Trophoblast cell (in vitro differentiated cells and primary cell): ENCODE measurements at regions not wholly inside any gene's neighbourhood (a gene's known extent, or its start where the extent isn't known, plus 50 kb on each side); places are given as distances from the start of the nearest gene placed in this dataset.

ENCODE experiments used
- DNase-seq, 2 donors: peaks; one replicate each; pipeline ENCODE4 v3.0.0-alpha.2; 2016
- H2AFZ ChIP-seq: 2 replicates; pipeline ENCODE4 v1.6.1; 2013; ENCODE audit warnings: low read length, moderate library complexity, mild to moderate bottlenecking; ENCODE audit not compliant: insufficient read depth, poor library complexity
- H2AK5ac ChIP-seq: 2 replicates; pipeline ENCODE4 v1.6.1; 2013; ENCODE audit warnings: mild to moderate bottlenecking, low read length
- H2BK120ac ChIP-seq: 2 replicates; pipeline ENCODE4 v1.6.1; 2013; ENCODE audit warnings: low read length, mild to moderate bottlenecking, moderate library complexity; ENCODE audit not compliant: insufficient read depth, poor library complexity
- H2BK12ac ChIP-seq: 2 replicates; pipeline ENCODE4 v1.6.1; 2013; ENCODE audit warnings: mild to moderate bottlenecking, low read length, moderate library complexity
- H2BK5ac ChIP-seq: 2 replicates; pipeline ENCODE4 v1.6.1; 2013; ENCODE audit warnings: low read length, low read depth, moderate library complexity, mild to moderate bottlenecking; ENCODE audit not compliant: poor library complexity
- H3K14ac ChIP-seq: 2 replicates; pipeline ENCODE4 v1.6.1; 2013; ENCODE audit warnings: mild to moderate bottlenecking, low read length
- H3K18ac ChIP-seq: 2 replicates; pipeline ENCODE4 v1.6.1; 2013; ENCODE audit warnings: mild to moderate bottlenecking, low read length
- H3K23ac ChIP-seq: 2 replicates; pipeline ENCODE4 v1.6.1; 2013; ENCODE audit warnings: low read length
- H3K27ac ChIP-seq: 2 replicates; pipeline ENCODE4 v1.5.1; 2013; ENCODE audit warnings: low read depth, mild to moderate bottlenecking, inconsistent platforms, low read length, moderate library complexity
- H3K27me3 ChIP-seq: 2 replicates; pipeline ENCODE4 v1.6.1; 2013; ENCODE audit warnings: inconsistent platforms, mild to moderate bottlenecking, low read length, moderate library complexity; ENCODE audit not compliant: insufficient read depth
- H3K36me3 ChIP-seq, 2 experiments: 1 replicate in 1 of 2; 2 replicates in 1 of 2; pipeline ENCODE4 v1.6.1; 2013; ENCODE audit warnings: low read length in 2 of 2, mild to moderate bottlenecking in 2 of 2, moderate library complexity in 1 of 2; ENCODE audit not compliant: insufficient read depth in 2 of 2, control insufficient read depth in 1 of 2
- H3K4ac ChIP-seq: 2 replicates; pipeline ENCODE4 v1.6.1; 2013; ENCODE audit warnings: low read depth, mild to moderate bottlenecking, low read length, moderate library complexity
- H3K4me1 ChIP-seq, 2 experiments: 1 replicate in 1 of 2; 2 replicates in 1 of 2; pipeline ENCODE4 v1.6.1; 2013; ENCODE audit warnings: low read length in 2 of 2, mild to moderate bottlenecking in 2 of 2, moderate library complexity in 1 of 2; ENCODE audit not compliant: insufficient read depth in 2 of 2, control insufficient read depth in 1 of 2
- H3K4me2 ChIP-seq: 2 replicates; pipeline ENCODE4 v1.6.1; 2013; ENCODE audit warnings: inconsistent platforms, mild to moderate bottlenecking, low read length, moderate library complexity
- H3K4me3 ChIP-seq: 2 replicates; pipeline ENCODE4 v1.5.1; 2013; ENCODE audit warnings: mild to moderate bottlenecking, low read depth, low read length, inconsistent platforms
- H3K79me1 ChIP-seq: one replicate; pipeline ENCODE4 v1.6.1; 2013; ENCODE audit warnings: low read length
- H3K79me2 ChIP-seq: 2 replicates; pipeline ENCODE4 v1.6.1; 2013; ENCODE audit warnings: low read length, mild to moderate bottlenecking; ENCODE audit not compliant: control insufficient read depth, insufficient read depth, poor library complexity
- H3K9ac ChIP-seq: 2 replicates; pipeline ENCODE4 v1.6.1; 2013; ENCODE audit warnings: mild to moderate bottlenecking, low read length
- H3K9me3 ChIP-seq: 2 replicates; pipeline ENCODE4 v1.6.1; 2013; ENCODE audit warnings: low read depth, mild to moderate bottlenecking, control low read depth, inconsistent platforms, low read length; ENCODE audit not compliant: insufficient read depth
- H4K12ac ChIP-seq: 2 replicates; pipeline ENCODE4 v1.6.1; 2013; ENCODE audit warnings: low read depth, mild to moderate bottlenecking, low read length, moderate library complexity
- H4K8ac ChIP-seq: 2 replicates; pipeline ENCODE4 v1.6.1; 2013; ENCODE audit warnings: low read depth, mild to moderate bottlenecking, low read length, moderate library complexity
- H4K91ac ChIP-seq: one replicate; pipeline ENCODE4 v1.6.1; 2013; ENCODE audit warnings: low read depth, mild to moderate bottlenecking, low read length, moderate library complexity
- WGBS: extraction: QIAGEN DNeasy Blood & Tissue Kit; methylation state at CpG from one replicate; pipeline ENCODE4 v1.1.7; 2013; ENCODE audit warnings: missing lambda C conversion rate; ENCODE audit not compliant: insufficient read length, insufficient coverage; ENCODE audit errors: extremely low coverage; 5-methylcytosine and 5-hydroxymethylcytosine counted together

DNA sequence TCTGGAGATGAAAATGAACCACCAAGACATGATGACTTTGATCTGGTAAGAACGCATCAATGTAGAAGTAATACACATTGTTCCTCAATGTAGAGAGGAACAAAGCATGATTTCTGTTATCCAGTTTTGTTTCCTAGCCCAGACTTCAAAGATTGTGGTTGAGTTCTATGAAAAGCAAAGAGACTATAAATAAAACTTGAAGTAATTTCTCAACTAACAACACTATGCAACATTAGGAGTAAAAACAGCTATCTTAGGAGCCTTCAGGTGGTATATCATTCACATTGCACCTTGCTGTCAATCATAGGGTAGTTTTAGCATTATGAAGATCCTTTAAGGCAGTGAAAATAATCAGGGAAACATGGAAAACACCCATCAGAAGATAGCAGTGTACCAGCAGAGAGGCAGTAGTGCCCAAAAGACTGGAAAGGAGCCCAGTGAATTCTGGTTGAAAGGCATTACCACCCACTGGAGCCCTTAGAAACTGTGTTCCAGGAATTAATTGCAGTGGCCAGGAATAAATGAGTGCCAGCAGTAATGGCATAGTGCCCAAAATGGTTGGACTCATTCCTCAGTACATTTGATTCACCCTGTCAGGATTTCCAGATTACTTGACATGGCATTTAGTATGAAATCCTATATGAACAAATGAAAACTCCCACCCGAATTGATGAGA is 300.7 kb upstream of the CXXC4 start:
- H3K9me3 ChIP-seq, result no peaks in the 10 kb centered on the region
- H4K12ac ChIP-seq, result no peak overlapping the region
- H3K79me1 ChIP-seq, result no peaks in the 10 kb centered on the region
- H4K91ac ChIP-seq, result no peak overlapping the region
- no peak overlapping the region for H2BK12ac ChIP-seq
- no peak overlapping the region for H4K8ac ChIP-seq
- H3K9ac ChIP-seq, result no peak overlapping the region
- H3K4me2 ChIP-seq, result no peak overlapping the region
- H3K27me3 ChIP-seq, result no peaks in the 10 kb centered on the region
- H3K23ac ChIP-seq, result no peak overlapping the region
- WGBS, result no CpG with 5 or more reads among the region's 2 CpGs
- H3K18ac ChIP-seq, result no peak overlapping the region
- H2BK5ac ChIP-seq, result no peak overlapping the region
- H3K36me3 ChIP-seq, result no peaks in the 10 kb centered on the region
- no peak overlapping the region for H2BK120ac ChIP-seq
- no peak for DNase-seq
- no peaks in the 10 kb centered on the region for H3K4me1 ChIP-seq
- no peak overlapping the region for H3K4me3 ChIP-seq
- H3K79me2 ChIP-seq, result no peaks in the 10 kb centered on the region
- H3K27ac ChIP-seq, result no peak overlapping the region
- H2AK5ac ChIP-seq, result no peak overlapping the region
- H3K4ac ChIP-seq, result no peak overlapping the region
- H3K14ac ChIP-seq, result no peak overlapping the region
- H2AFZ ChIP-seq, result no peak overlapping the region

DNA sequence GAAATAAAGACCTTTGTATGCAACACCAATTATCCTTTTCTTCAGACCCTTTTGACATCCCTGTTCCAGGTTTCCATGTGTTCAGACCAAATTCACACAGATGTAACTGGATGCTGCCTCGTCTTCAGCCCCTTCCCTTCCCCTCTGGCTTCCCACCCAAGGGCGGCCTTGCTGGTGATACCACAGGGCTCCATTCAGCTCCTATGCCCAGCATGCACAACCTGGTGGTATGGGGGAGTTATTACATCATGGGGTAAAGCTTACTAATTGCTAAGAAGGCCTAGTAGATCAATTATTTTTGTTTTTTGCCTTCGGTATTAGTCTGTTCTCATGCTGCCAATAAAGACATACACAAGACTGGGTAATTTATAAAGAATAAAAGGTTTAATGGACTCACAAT is 317.0 kb upstream of the CXXC4 start:
- H3K36me3 ChIP-seq, result no peaks in the 10 kb centered on the region
- H3K79me1 ChIP-seq, result no peaks in the 10 kb centered on the region
- H3K27ac ChIP-seq, result no peak overlapping the region
- H2BK12ac ChIP-seq, result no peak overlapping the region
- no peak overlapping the region for H2AK5ac ChIP-seq
- no peak overlapping the region for H3K9ac ChIP-seq
- no CpG with 5 or more reads among the region's 3 CpGs for whole genome bisulfite sequencing
- H3K4me3 ChIP-seq, result no peak overlapping the region
- H2BK5ac ChIP-seq, result no peak overlapping the region
- H3K4me1 ChIP-seq, result no peaks in the 10 kb centered on the region
- no peak overlapping the region for H2AFZ ChIP-seq
- H3K9me3 ChIP-seq, result peaks cover 2% of the 10 kb centered on the region
- no peak overlapping the region for H3K4ac ChIP-seq
- no peak for DNase-seq
- no peak overlapping the region for H4K12ac ChIP-seq
- H2BK120ac ChIP-seq, result no peak overlapping the region
- H3K4me2 ChIP-seq, result no peak overlapping the region
- H3K18ac ChIP-seq, result no peak overlapping the region
- H3K27me3 ChIP-seq, result no peaks in the 10 kb centered on the region
- H3K23ac ChIP-seq, result no peak overlapping the region
- no peaks in the 10 kb centered on the region for H3K79me2 ChIP-seq
- H3K14ac ChIP-seq, result no peak overlapping the region
- H4K91ac ChIP-seq, result no peak overlapping the region
- no peak overlapping the region for H4K8ac ChIP-seq

DNA sequence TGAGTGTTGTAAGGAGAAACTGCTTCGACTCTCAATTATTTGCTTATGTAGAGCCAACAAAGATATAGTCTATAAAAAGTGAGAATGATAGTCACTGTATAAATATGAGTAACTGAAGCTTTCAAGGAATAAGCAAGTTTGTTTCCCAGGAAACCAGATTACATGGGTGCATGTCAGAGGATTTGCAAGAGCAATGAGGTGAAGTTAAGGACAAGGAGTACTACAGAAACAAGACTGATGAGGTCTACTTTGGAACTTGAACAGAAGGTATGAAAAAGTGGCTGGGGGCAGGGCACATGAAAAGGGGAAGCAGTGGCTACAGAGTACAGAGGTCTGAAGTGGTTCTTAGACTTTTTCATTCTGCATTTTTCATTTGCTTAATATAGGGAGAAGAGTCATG is 321.0 kb upstream of the CXXC4 start:
- H3K9ac ChIP-seq, result no peak overlapping the region
- H2AFZ ChIP-seq, result no peak overlapping the region
- H3K27ac ChIP-seq, result no peak overlapping the region
- H3K79me1 ChIP-seq, result no peaks in the 10 kb centered on the region
- no peak overlapping the region for H3K18ac ChIP-seq
- H3K23ac ChIP-seq, result no peak overlapping the region
- no peak overlapping the region for H3K4me2 ChIP-seq
- DNase-seq, result no peak
- H3K27me3 ChIP-seq, result no peaks in the 10 kb centered on the region
- no peaks in the 10 kb centered on the region for H3K36me3 ChIP-seq
- H3K9me3 ChIP-seq, result peaks cover 2% of the 10 kb centered on the region
- no CpG with 5 or more reads among the region's 1 CpG for WGBS
- H2BK12ac ChIP-seq, result no peak overlapping the region
- no peak overlapping the region for H4K8ac ChIP-seq
- no peaks in the 10 kb centered on the region for H3K79me2 ChIP-seq
- H3K14ac ChIP-seq, result no peak overlapping the region
- H2BK120ac ChIP-seq, result no peak overlapping the region
- no peak overlapping the region for H2AK5ac ChIP-seq
- H3K4me1 ChIP-seq, result no peaks in the 10 kb centered on the region
- H2BK5ac ChIP-seq, result no peak overlapping the region
- no peak overlapping the region for H3K4ac ChIP-seq
- no peak overlapping the region for H4K91ac ChIP-seq
- H4K12ac ChIP-seq, result no peak overlapping the region
- no peak overlapping the region for H3K4me3 ChIP-seq

DNA sequence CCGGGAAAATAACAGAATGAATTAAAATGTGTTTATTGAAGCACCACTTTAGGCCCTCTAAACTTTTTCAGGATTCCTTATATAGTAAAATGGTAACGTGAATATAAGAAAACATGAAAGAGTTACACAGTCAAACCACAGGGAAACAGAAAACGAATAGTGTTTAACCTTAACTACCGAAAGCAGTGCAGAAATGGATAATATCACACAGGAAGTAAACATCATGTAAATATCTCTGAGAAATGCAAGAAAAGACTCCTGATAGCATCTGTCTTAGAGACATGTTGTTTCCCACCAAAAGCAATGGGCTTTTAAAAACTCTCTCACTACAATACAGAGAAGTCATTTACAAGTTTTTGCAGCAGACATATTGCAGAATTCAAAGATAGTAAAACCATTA is 323.9 kb upstream of the CXXC4 start:
- Histone ChIP-seq H3K4me3 (no peak overlapping the region), H2AFZ (no peak overlapping the region), H3K23ac (no peak overlapping the region), H3K79me2 (no peaks in the 10 kb centered on the region), H3K36me3 (no peaks in the 10 kb centered on the region), H4K91ac (no peak overlapping the region), H4K12ac (no peak overlapping the region), H3K4ac (no peak overlapping the region), H3K27ac (no peak overlapping the region), H2BK120ac (no peak overlapping the region), H3K9me3 (no peaks in the 10 kb centered on the region), H3K4me2 (no peak overlapping the region), H3K18ac (no peak overlapping the region), H2AK5ac (no peak overlapping the region), H3K9ac (no peak overlapping the region), H4K8ac (no peak overlapping the region), H2BK5ac (no peak overlapping the region), H3K27me3 (no peaks in the 10 kb centered on the region), H2BK12ac (no peak overlapping the region), H3K4me1 (no peaks in the 10 kb centered on the region), H3K79me1 (no peaks in the 10 kb centered on the region), H3K14ac (no peak overlapping the region)
- no CpG with 5 or more reads among the region's 4 CpGs for WGBS
- DNase-seq, result no peak
